Common myeloid progenitor, CD34-positive (primary cell): ENCODE measurements at regions not wholly inside any gene's neighbourhood (a gene's known extent, or its start where the extent isn't known, plus 50 kb on each side); places are given as distances from the start of the nearest gene placed in this dataset.

ENCODE experiments used
- CTCF ChIA-PET: fragments of 350-600 bp; sonication (Branson Sonifier 250); formaldehyde crosslinking; loops from one replicate; lab custom pipeline; 2021; ENCODE audit warnings: antibody characterized with exemption; lab: Charles Lee
- POLR2A ChIA-PET: fragments of 350-600 bp; sonication (Branson Sonifier 250); formaldehyde crosslinking; loops from one replicate; lab custom pipeline; 2021; ENCODE audit warnings: antibody characterized with exemption; lab: Charles Lee
- DNase-seq, 3 donors: peaks; one replicate each; pipeline versions ENCODE4 v3.0.0 to v3.0.0-alpha.2; 2013
- H3K27ac ChIP-seq, 2 experiments: 1 replicate in 1 of 2; 2 replicates in 1 of 2; pipeline ENCODE4 v1.7.0; 2013; ENCODE audit warnings: inconsistent platforms in 2 of 2, low read length in 2 of 2, mild to moderate bottlenecking in 2 of 2, low read depth in 1 of 2, moderate library complexity in 1 of 2; ENCODE audit not compliant: severe bottlenecking in 2 of 2, insufficient read depth in 1 of 2, poor library complexity in 1 of 2
- H3K27me3 ChIP-seq, 5 experiments: replicated peaks in 2 of 5; 1 replicate in 3 of 5; 2 replicates in 2 of 5; pipeline versions ENCODE4 v1.6.1 to v1.7.0; 2013; ENCODE audit warnings: low read length in 4 of 5, mild to moderate bottlenecking in 2 of 5, moderate library complexity in 2 of 5, inconsistent platforms in 1 of 5; ENCODE audit not compliant: insufficient read depth in 5 of 5, control insufficient read depth in 4 of 5
- H3K36me3 ChIP-seq, 4 experiments: 1 replicate in 2 of 4; 2 replicates in 2 of 4; pipeline versions ENCODE4 v1.6.1 to v1.7.0; 2013; ENCODE audit warnings: low read length in 3 of 4, control low read depth in 1 of 4, mild to moderate bottlenecking in 1 of 4; ENCODE audit not compliant: control insufficient read depth in 4 of 4, insufficient read depth in 4 of 4
- H3K4me1 ChIP-seq, 4 experiments: 1 replicate in 3 of 4; 2 replicates in 1 of 4; pipeline versions ENCODE4 v1.6.1 to v1.7.1; 2013; ENCODE audit warnings: low read length in 3 of 4, mild to moderate bottlenecking in 3 of 4, control low read depth in 1 of 4, inconsistent platforms in 1 of 4, moderate library complexity in 1 of 4; ENCODE audit not compliant: control insufficient read depth in 4 of 4, insufficient read depth in 4 of 4; ENCODE audit errors: control extremely low read depth in 1 of 4
- H3K4me3 ChIP-seq, 7 experiments: 1 replicate in 4 of 7; 2 replicates in 3 of 7; pipeline versions ENCODE4 v1.5.1 to v1.7.0; 2013; ENCODE audit warnings: mild to moderate bottlenecking in 7 of 7, low read length in 6 of 7, moderate library complexity in 6 of 7, inconsistent platforms in 2 of 7, low read depth in 2 of 7, control low read depth in 1 of 7; ENCODE audit not compliant: insufficient read depth in 4 of 7, control insufficient read depth in 1 of 7; ENCODE audit errors: extremely low read depth in 1 of 7
- H3K9me3 ChIP-seq, 5 experiments: 1 replicate in 4 of 5; 2 replicates in 1 of 5; pipeline versions ENCODE4 v1.6.1 to v1.7.1; 2013; ENCODE audit warnings: low read length in 4 of 5, mild to moderate bottlenecking in 2 of 5, inconsistent platforms in 1 of 5, low read depth in 1 of 5, moderate library complexity in 1 of 5; ENCODE audit not compliant: control insufficient read depth in 4 of 5, insufficient read depth in 2 of 5; ENCODE audit errors: control extremely low read depth in 1 of 5
- WGBS: methylation state at CpG from one replicate; pipeline ENCODE4 v1.1.5; 2013; ENCODE audit not compliant: insufficient coverage; 5-methylcytosine and 5-hydroxymethylcytosine counted together

DNA sequence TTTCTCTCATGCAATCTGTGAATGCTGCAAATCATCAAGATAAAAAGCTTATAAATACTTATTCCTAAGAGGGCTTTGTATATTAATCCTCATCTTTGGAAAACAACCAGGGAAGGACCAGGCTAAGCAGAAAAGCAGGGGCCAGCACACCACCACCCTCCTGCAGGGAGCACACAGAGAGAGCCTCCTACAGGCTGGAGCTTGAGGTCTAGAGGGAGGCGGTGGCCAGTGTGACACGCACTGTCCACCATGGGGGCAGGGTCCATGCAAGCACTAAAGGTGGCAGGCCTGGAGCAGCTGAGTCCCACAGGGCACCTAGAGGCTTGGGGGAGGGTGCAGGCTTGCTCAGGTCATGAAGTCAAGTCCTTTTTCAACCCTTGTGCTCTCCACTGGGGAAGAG, 236.9 kb downstream of the TACR3 start:
- Histone ChIP-seq H3K4me3 (no peak overlapping the region), H3K4me1 (no peaks in the 10 kb centered on the region), H3K27me3 (no peaks in the 10 kb centered on the region), H3K9me3 (no peaks in the 10 kb centered on the region), H3K27ac (no peak overlapping the region), H3K36me3 (no peaks in the 10 kb centered on the region)
- CTCF ChIA-PET: no interaction called here
- 86% methylated on average over 2 of the region's 2 CpGs for WGBS
- POLR2A ChIA-PET: no interaction called here
- no peak for DNase-seq

DNA sequence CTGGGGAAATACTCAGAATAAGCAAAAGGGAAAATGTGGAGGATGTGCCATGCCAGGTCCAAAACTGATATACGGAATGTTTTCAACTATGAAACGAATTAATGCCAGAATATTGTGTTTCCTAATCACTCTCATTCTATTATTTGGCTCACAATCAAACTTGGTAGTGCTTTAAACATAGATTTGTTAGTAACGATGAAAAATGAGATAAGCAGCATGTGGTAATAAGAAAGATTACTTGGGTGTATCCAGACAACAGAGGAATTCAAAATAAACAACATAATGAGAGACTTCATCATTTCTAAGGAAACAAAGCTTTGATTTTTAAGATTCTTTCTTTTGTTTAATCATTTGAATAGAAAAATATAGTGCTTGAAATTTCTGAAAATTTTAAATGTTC, 237.3 kb downstream of the TACR3 start:
- ChIA-PET POLR2A (no interaction called here), CTCF (no interaction called here)
- WGBS: no CpG with 5 or more reads among the region's 3 CpGs
- no peak for DNase-seq
- no peaks in the 10 kb centered on the region for H3K9me3 ChIP-seq
- H3K27ac ChIP-seq: no peak overlapping the region
- H3K4me1 ChIP-seq: no peaks in the 10 kb centered on the region
- H3K36me3 ChIP-seq: no peaks in the 10 kb centered on the region
- no peaks in the 10 kb centered on the region for H3K27me3 ChIP-seq
- no peak overlapping the region for H3K4me3 ChIP-seq

DNA sequence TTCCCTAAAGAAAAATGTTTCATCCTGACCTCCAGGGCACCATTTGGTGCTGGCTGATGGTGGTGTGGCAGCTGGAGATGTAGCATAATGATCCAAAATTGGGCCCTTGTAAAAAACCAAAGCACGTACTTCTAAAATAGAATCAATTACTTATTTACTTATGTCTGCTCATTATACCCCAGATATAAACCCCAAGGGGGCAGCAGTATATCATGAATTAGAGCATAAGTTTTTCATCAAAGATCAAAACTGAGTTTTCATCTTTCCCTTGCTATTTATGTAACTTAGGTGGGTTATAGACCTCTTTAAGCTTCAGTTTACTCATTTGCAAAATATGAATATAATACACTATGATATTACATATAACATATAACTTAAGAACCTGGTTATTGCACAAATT, 241.1 kb downstream of the TACR3 start:
- H3K4me3 ChIP-seq: no peak overlapping the region
- ChIA-PET POLR2A (no interaction called here), CTCF (no interaction called here)
- no peaks in the 10 kb centered on the region for H3K36me3 ChIP-seq
- no CpG with 5 or more reads among the region's 1 CpG for WGBS
- no peaks in the 10 kb centered on the region for H3K9me3 ChIP-seq
- peak in 2 of 3 donors; percentile 3 to 6 for DNase-seq
- no peaks in the 10 kb centered on the region for H3K27me3 ChIP-seq
- H3K27ac ChIP-seq: no peak overlapping the region
- no peaks in the 10 kb centered on the region for H3K4me1 ChIP-seq

DNA sequence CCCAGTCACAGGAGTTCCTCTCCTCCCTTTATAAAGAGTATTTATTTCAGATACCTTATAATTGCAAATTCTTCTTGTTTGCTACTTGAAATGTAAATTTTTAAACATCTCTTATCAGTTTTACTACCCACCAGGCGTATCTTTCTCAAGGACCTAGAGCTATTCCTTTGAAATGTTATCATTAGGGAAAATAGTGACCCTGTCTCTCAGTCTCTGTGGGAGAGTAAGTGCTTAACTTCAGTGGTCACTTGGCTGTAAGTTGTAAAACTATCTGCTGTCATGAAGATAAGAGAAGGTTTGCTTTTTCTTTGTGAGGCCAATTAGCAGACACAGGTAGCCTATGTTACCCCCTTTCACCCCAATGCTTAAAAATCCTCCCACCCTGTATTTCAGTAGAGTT, 241.6 kb downstream of the TACR3 start:
- Histone ChIP-seq H3K4me1 (no peaks in the 10 kb centered on the region), H3K36me3 (no peaks in the 10 kb centered on the region), H3K27ac (no peak overlapping the region), H3K9me3 (no peaks in the 10 kb centered on the region), H3K4me3 (no peak overlapping the region), H3K27me3 (no peaks in the 10 kb centered on the region)
- POLR2A ChIA-PET: no interaction called here
- CTCF ChIA-PET: no interaction called here
- WGBS: no CpG with 5 or more reads among the region's 1 CpG
- DNase-seq: no peak

DNA sequence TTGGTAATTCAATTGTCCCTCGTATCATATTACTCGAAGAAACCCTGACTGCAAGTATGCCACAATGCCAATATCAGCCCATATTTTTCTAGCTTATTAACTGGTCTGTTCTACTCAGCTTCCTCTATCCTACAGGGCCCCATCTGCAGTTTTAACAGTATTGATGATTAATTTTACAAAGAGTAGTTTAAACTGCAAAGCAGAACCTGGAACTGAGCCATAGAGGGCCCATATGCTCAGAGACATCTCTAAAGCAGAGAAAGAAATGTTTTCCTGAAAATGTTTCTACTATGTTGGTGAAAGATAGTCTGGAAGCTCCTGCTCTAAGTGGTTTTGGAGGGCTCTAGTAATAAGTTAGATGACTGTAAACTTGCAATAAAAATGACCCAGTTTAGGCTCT, 259.4 kb upstream of the CENPE start:
- Histone ChIP-seq H3K36me3 (no peaks in the 10 kb centered on the region), H3K27me3 (no peaks in the 10 kb centered on the region), H3K27ac (no peak overlapping the region), H3K4me3 (no peak overlapping the region), H3K9me3 (peaks cover 0 to 3% (median 0%) of the 10 kb centered on the region in 5 experiments), H3K4me1 (no peaks in the 10 kb centered on the region)
- no CpG with 5 or more reads among the region's 2 CpGs for WGBS
- DNase-seq: no peak
- CTCF ChIA-PET: no interaction called here
- POLR2A ChIA-PET: no interaction called here

DNA sequence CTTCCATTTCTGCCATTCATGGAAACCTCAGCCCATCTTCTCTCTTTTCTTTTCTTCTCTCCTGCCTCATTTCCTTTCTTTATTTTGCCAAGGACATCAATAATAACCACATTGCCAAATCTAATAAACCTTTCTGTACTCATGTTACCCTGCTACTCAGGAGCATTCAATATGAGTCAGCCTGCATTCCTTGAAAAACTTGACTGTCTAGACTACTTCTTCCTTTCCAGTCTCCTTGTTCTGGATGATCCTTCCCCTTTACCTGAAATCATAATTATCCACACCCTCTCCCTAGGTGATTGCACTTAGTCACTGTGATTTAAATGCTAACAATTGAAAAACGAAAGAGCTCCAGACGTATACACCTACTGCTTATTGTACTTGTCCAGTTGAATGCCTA, 253.2 kb upstream of the CENPE start:
- no CpG with 5 or more reads among the region's 2 CpGs for whole genome bisulfite sequencing
- Histone ChIP-seq H3K27ac (no peak overlapping the region), H3K4me1 (no peaks in the 10 kb centered on the region), H3K36me3 (no peaks in the 10 kb centered on the region), H3K4me3 (no peak overlapping the region), H3K9me3 (peaks cover 0 to 3% (median 0%) of the 10 kb centered on the region in 5 experiments), H3K27me3 (no peaks in the 10 kb centered on the region)
- DNase-seq: no peak
- CTCF ChIA-PET: no interaction called here
- POLR2A ChIA-PET: no interaction called here

DNA sequence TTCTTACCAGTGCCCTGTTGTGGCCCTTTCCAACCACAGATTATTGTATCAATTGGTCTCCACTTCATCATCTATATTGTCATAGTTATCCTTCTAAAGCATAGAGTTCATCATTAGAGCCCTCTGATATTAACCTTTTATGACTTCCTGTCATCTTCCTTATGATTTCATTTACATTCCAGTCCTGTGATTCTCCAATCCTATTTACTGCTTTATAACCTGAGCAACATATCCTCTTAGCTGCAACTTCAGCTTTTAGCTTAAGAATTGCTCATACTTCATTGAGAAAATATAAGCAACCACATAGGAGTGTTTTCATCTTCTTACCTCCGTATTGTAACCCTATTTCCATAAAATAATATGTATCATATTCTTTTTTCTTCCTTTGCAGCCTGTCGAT, 252.6 kb upstream of the CENPE start:
- Histone ChIP-seq H3K27ac (no peak overlapping the region), H3K9me3 (peaks cover 0 to 3% (median 0%) of the 10 kb centered on the region in 5 experiments), H3K4me1 (no peaks in the 10 kb centered on the region), H3K27me3 (no peaks in the 10 kb centered on the region), H3K36me3 (no peaks in the 10 kb centered on the region), H3K4me3 (no peak overlapping the region)
- CTCF ChIA-PET: no interaction called here
- 86% methylated on average over 2 of the region's 2 CpGs for WGBS
- no peak for DNase-seq
- POLR2A ChIA-PET: no interaction called here
